ENCODE measurements at regions not wholly inside any gene's neighbourhood (a gene's known extent, or its start where the extent isn't known, plus 50 kb on each side); places are given as distances from the start of the nearest gene placed in this dataset.

DNA sequence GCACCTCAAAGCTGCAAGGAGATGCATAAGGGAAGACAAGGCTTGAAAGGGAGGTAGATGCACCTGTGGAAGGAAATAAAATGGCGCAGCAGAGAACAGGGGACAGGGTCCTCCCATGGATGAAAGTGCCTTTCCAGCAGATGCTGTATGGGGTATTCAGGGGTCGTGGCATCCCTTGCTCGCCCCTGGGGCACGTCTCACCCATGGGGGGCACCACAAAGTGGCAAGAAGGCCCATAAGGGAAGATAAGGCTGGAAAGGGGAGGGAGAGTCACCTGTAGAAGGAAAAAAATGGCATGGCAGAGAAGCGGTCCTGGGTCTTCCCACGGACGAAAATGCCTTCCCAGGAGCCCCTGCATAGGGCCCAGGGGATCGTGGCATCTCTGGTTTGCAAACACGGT is 265.1 kb downstream of the ALG10 start:
- Histone ChIP-seq H3K36me3 (ENCODE audit: control insufficient read depth, insufficient read depth, low read length) (no peaks in the 10 kb centered on the region), H3K4me3 (ENCODE audit: low read depth, low read length) (no peak overlapping the region), H3K9me3 (ENCODE audit: control insufficient read depth, insufficient read depth, low read length) (peaks cover 20% of the 10 kb centered on the region), H3K27ac (ENCODE audit: low read depth, low read length) (no peak overlapping the region), H3K4me1 (ENCODE audit: control insufficient read depth, insufficient read depth, low read length) (no peaks in the 10 kb centered on the region), H3K27me3 (ENCODE audit: control insufficient read depth, insufficient read depth, low read length) (no peaks in the 10 kb centered on the region)
- WGBS (ENCODE audit: insufficient coverage) = 56% methylated on average over 9 of the region's 9 CpGs
- no peak for DNase-seq (ENCODE audit: low read depth in 4 of 6, low spot score in 6 of 6)

DNA sequence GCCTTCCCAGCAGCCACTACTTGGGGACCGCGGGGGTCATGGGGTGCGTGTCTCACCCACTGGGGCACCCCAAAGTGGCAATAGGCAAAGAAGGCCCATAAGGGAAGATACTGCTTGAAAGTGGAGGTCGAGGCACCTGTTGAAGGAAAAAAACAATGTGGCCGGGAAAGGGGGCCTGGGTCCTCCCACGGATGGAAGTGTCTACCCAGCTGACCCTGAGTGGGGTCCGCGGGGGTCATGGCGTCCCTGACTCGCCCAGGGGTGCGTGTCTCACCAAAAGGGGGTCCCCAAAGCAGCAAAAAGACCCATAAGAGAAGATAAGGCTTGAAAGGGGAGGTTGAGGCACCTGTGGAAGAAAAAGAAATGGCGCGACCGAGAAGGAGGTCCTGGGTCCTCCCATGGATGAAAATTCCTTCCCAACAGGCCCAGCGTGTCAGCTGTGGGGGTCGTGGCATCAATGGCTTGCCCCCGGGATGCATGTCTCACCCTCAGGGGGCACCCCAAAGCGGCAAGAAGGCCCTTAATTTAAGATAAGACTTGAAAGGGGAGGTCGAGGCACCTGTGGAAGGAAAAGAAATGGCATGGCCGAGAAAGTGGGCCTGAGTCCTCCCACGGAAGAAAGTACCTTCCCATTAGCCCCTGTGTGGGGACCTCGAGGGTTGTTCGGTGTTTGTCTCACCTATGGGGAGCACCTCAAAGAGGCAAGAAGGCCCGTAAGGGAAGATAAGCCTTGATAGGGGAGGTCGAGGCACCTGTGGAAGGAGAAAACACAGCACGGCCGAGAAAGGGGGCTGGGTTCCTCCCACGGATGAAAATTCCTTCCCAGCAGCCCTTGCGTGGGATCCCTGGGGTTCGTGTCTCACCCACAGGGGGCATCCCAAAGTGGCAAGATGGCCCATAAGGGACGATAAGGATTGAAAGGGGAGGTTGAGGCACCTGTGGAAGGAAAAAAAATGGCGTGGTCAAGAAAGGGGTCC is 266.0 kb downstream of the ALG10 start:
- Histone ChIP-seq H3K36me3 (ENCODE audit: control insufficient read depth, insufficient read depth, low read length) (no peaks in the 10 kb centered on the region), H3K27me3 (ENCODE audit: control insufficient read depth, insufficient read depth, low read length) (no peaks in the 10 kb centered on the region), H3K27ac (ENCODE audit: low read depth, low read length) (no peak overlapping the region), H3K4me1 (ENCODE audit: control insufficient read depth, insufficient read depth, low read length) (no peaks in the 10 kb centered on the region), H3K4me3 (ENCODE audit: low read depth, low read length) (no peak overlapping the region), H3K9me3 (ENCODE audit: control insufficient read depth, insufficient read depth, low read length) (peaks cover 23% of the 10 kb centered on the region)
- DNase-seq (ENCODE audit: low read depth in 4 of 6, low spot score in 6 of 6) = no peak
- WGBS (ENCODE audit: insufficient coverage) = 74% methylated on average over 27 of the region's 32 CpGs

DNA sequence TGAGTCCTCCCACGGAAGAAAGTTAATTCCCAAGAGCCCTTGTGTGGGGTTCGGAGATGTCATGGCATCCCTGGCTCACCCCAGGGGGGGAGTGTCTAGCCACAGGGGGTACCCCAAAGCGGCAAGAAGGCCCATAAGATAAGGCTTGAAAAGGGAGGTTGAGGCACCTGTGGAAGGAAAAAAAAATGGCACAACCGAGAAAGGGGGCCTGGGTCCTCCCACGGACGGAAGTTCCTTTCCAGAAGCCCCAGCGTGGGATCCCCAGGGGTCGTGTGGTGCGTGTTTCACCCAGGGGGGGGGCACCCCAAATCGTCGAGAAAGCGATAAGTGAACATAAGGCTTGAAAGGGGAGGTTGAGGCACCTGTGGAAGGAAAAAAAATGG is 266.7 kb downstream of the ALG10 start:
- Histone ChIP-seq H3K27me3 (ENCODE audit: control insufficient read depth, insufficient read depth, low read length) (no peaks in the 10 kb centered on the region), H3K4me1 (ENCODE audit: control insufficient read depth, insufficient read depth, low read length) (no peaks in the 10 kb centered on the region), H3K27ac (ENCODE audit: low read depth, low read length) (no peak overlapping the region), H3K9me3 (ENCODE audit: control insufficient read depth, insufficient read depth, low read length) (peaks cover 22% of the 10 kb centered on the region), H3K36me3 (ENCODE audit: control insufficient read depth, insufficient read depth, low read length) (no peaks in the 10 kb centered on the region), H3K4me3 (ENCODE audit: low read depth, low read length) (no peak overlapping the region)
- no peak for DNase-seq (ENCODE audit: low read depth in 4 of 6, low spot score in 6 of 6)
- WGBS (ENCODE audit: insufficient coverage) = 69% methylated on average over 12 of the region's 12 CpGs

- H3K27me3 ChIP-seq (ENCODE audit: control insufficient read depth, insufficient read depth, low read length) = no peaks in the 10 kb centered on the region
- no peak for DNase-seq (ENCODE audit: low read depth in 4 of 6, low spot score in 6 of 6)
- 63% methylated on average over 45 of the region's 49 CpGs for WGBS (ENCODE audit: insufficient coverage)
Measured at GRCh38 chr12:34289431-34290380, 267.4 kb downstream of the ALG10 start.

GRCh38 chr12:34290381-34290995 is 268.2 kb downstream of the ALG10 start:
- Histone ChIP-seq H3K36me3 (ENCODE audit: control insufficient read depth, insufficient read depth, low read length) (no peaks in the 10 kb centered on the region), H3K4me3 (ENCODE audit: low read depth, low read length) (no peak overlapping the region), H3K27me3 (ENCODE audit: control insufficient read depth, insufficient read depth, low read length) (no peaks in the 10 kb centered on the region), H3K9me3 (ENCODE audit: control insufficient read depth, insufficient read depth, low read length) (peaks cover 25% of the 10 kb centered on the region), H3K27ac (ENCODE audit: low read depth, low read length) (no peak overlapping the region), H3K4me1 (ENCODE audit: control insufficient read depth, insufficient read depth, low read length) (no peaks in the 10 kb centered on the region)
- no peak for DNase-seq (ENCODE audit: low read depth in 4 of 6, low spot score in 6 of 6)
- WGBS (ENCODE audit: insufficient coverage) = 61% methylated on average over 27 of the region's 27 CpGs

More at GRCh38 chr12:34289431-34290380, 267.4 kb downstream of the ALG10 start:
- Histone ChIP-seq H3K4me1 (ENCODE audit: control insufficient read depth, insufficient read depth, low read length) (no peaks in the 10 kb centered on the region), H3K4me3 (ENCODE audit: low read depth, low read length) (no peak overlapping the region), H3K9me3 (ENCODE audit: control insufficient read depth, insufficient read depth, low read length) (peaks cover 23% of the 10 kb centered on the region), H3K36me3 (ENCODE audit: control insufficient read depth, insufficient read depth, low read length) (no peaks in the 10 kb centered on the region), H3K27ac (ENCODE audit: low read depth, low read length) (no peak overlapping the region)

DNA sequence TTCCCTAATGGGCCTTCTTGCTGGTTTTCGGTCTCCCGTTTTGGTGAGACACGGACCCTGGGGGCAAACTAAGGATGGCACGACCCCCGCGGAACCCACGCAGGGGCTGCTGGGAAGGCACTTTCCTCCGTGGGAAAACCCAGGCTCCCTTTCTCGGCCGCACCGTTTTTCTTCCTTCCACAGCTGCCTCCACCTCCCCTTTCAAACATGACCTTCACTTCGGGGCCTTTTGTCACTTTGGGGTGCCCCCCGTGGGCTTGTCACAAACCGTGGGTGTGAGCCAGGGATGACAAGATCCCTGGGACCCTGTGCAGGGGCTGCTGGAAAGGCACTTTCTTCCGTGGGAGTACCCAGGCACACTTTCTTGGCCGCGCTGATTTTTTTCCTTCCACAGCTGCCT is 268.7 kb downstream of the ALG10 start:
- Histone ChIP-seq H3K27ac (ENCODE audit: low read depth, low read length) (no peak overlapping the region), H3K4me3 (ENCODE audit: low read depth, low read length) (no peak overlapping the region), H3K36me3 (ENCODE audit: control insufficient read depth, insufficient read depth, low read length) (no peaks in the 10 kb centered on the region), H3K27me3 (ENCODE audit: control insufficient read depth, insufficient read depth, low read length) (no peaks in the 10 kb centered on the region), H3K9me3 (ENCODE audit: control insufficient read depth, insufficient read depth, low read length) (peaks cover 23% of the 10 kb centered on the region), H3K4me1 (ENCODE audit: control insufficient read depth, insufficient read depth, low read length) (no peaks in the 10 kb centered on the region)
- DNase-seq (ENCODE audit: low read depth in 4 of 6, low spot score in 6 of 6) = no peak
- 77% methylated on average over 16 of the region's 17 CpGs for WGBS (ENCODE audit: insufficient coverage)

GRCh38 chr12:34291426-34291901 is 269.2 kb downstream of the ALG10 start:
- no peak overlapping the region for H3K27ac ChIP-seq (ENCODE audit: low read depth, low read length)
- no peaks in the 10 kb centered on the region for H3K36me3 ChIP-seq (ENCODE audit: control insufficient read depth, insufficient read depth, low read length)
- H3K4me1 ChIP-seq (ENCODE audit: control insufficient read depth, insufficient read depth, low read length) = no peaks in the 10 kb centered on the region
- no peak overlapping the region for H3K4me3 ChIP-seq (ENCODE audit: low read depth, low read length)
- no peaks in the 10 kb centered on the region for H3K27me3 ChIP-seq (ENCODE audit: control insufficient read depth, insufficient read depth, low read length)
- H3K9me3 ChIP-seq (ENCODE audit: control insufficient read depth, insufficient read depth, low read length) = peaks cover 21% of the 10 kb centered on the region
- no peak for DNase-seq (ENCODE audit: low read depth in 4 of 6, low spot score in 6 of 6)
- 81% methylated on average over 17 of the region's 19 CpGs for WGBS (ENCODE audit: insufficient coverage)

DNA sequence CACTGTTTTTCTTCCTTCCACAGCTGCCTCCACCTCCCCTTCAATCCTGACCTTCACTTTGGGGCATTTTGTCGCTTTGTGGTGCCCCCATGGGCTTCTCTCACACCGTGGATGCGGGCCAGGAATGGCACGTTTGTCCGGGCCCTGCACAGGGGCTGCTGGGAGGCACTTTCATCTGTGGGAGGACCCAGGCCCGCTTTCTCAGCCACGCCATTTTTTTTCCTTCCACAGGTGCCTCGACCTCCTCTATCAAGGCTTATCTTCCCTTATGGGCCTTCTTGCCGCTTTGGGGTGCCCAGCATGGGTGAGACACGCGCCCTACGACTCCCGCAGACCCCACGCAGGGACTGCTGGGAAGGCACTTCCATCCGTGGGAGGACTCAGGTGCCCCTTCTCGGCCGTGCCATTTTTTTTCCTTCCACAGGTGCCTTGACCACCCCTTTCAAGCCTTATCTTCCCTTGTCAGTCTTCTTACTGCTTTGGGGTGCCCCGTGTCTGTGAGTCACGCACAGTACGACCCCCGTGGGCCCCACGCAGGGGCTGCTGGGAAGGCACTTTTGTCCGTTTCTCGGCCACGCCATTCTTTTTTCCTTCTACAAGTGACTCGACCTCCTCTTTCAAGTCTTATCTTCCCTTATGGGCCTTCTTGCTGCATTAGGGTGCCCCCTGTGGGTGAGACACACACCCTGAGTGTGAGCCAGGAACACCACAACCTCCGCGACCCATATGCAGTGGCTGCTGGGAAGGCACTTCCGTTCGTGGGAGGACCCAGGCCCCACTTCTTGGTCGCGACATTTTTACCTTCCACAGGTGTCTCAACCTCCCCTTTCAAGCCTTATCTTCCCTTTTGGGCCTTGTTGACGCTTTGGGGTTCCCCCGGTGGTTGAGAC is 270.7 kb downstream of the ALG10 start:
- no peaks in the 10 kb centered on the region for H3K27me3 ChIP-seq (ENCODE audit: control insufficient read depth, insufficient read depth, low read length)
- H3K4me3 ChIP-seq (ENCODE audit: low read depth, low read length) = no peak overlapping the region
- no peaks in the 10 kb centered on the region for H3K36me3 ChIP-seq (ENCODE audit: control insufficient read depth, insufficient read depth, low read length)
- DNase-seq (ENCODE audit: low read depth in 4 of 6, low spot score in 6 of 6) = no peak
- no peak overlapping the region for H3K27ac ChIP-seq (ENCODE audit: low read depth, low read length)
- no peaks in the 10 kb centered on the region for H3K4me1 ChIP-seq (ENCODE audit: control insufficient read depth, insufficient read depth, low read length)
- 74% methylated on average over 34 of the region's 34 CpGs for WGBS (ENCODE audit: insufficient coverage)
- peaks cover 21% of the 10 kb centered on the region for H3K9me3 ChIP-seq (ENCODE audit: control insufficient read depth, insufficient read depth, low read length)
